ENCODE measurements at regions not wholly inside any gene's neighbourhood (a gene's known extent, or its start where the extent isn't known, plus 50 kb on each side); places are given as distances from the start of the nearest gene placed in this dataset.

GRCh38 chr2:238713198-238713826, 134.6 kb upstream of the TWIST2 start:
- WGBS (ENCODE audit: insufficient coverage) = 90% methylated on average over 6 of the region's 6 CpGs
- Mint-ChIP-seq H3K36me3 (no peaks in the 10 kb centered on the region), H3K4me1 (no peaks in the 10 kb centered on the region), H3K4me3 (no peak overlapping the region), H3K27ac (no peak overlapping the region), H3K9me3 (peaks cover 0 to 2% (median 0%) of the 10 kb centered on the region in 7 donors), H3K27me3 (ENCODE audit: low read depth in 3 of 3) (peaks cover 5 to 22% (median 22%) of the 10 kb centered on the region in 3 donors)
- intact Hi-C loops (cut with micrococcal nuclease) = no loop called here
- H2AFZ ChIP-seq (ENCODE audit: insufficient read depth, low read depth, low read length, poor library complexity, severe bottlenecking) = no peak overlapping the region
- TF ChIP-seq CTCF (IDR thresholded peaks at IDR 0.05) = no peak
- no peak for DNase-seq
- no peak overlapping the region for H3K4me3 ChIP-seq (replicated peaks in 1 of 3; ENCODE audit: low read depth in 2 of 3, low read length in 3 of 3)
- no peaks in the 10 kb centered on the region for H3K36me3 ChIP-seq (replicated peaks in 1 of 2; ENCODE audit: control insufficient read depth in 1 of 2, insufficient read depth in 2 of 2, low read length in 2 of 2)
- H3K79me2 ChIP-seq (ENCODE audit: insufficient read depth, low read length) = no peaks in the 10 kb centered on the region
- no peaks in the 10 kb centered on the region for H4K20me1 ChIP-seq (ENCODE audit: insufficient read depth, low read length)
- peaks cover 8 to 14% of the 10 kb centered on the region in 2 donors for H3K27me3 ChIP-seq (ENCODE audit: control insufficient read depth in 2 of 2, insufficient read depth in 2 of 2, low read length in 2 of 2)
- H3K27ac ChIP-seq (ENCODE audit: low read depth in 1 of 2, low read length in 2 of 2) = no peak overlapping the region
- H3K9ac ChIP-seq (ENCODE audit: insufficient read depth, low read length, poor library complexity, severe bottlenecking) = no peak overlapping the region
- no peaks in the 10 kb centered on the region for H3K9me3 ChIP-seq (replicated peaks in 1 of 2; ENCODE audit: control insufficient read depth in 1 of 2, insufficient read depth in 1 of 2, low read length in 2 of 2)
- no peak overlapping the region for H3K4me2 ChIP-seq (replicated peaks; ENCODE audit: extremely low read depth, low read length, poor library complexity, severe bottlenecking)
- H3K4me1 ChIP-seq (ENCODE audit: control insufficient read depth in 1 of 2, insufficient read depth in 2 of 2, low read length in 2 of 2) = no peaks in the 10 kb centered on the region

- WGBS (ENCODE audit: insufficient coverage) = 79% methylated on average over 9 of the region's 9 CpGs
- Mint-ChIP-seq H3K27ac (no peak overlapping the region), H3K4me1 (no peaks in the 10 kb centered on the region), H3K27me3 (ENCODE audit: low read depth in 3 of 3) (peaks cover 5 to 19% (median 16%) of the 10 kb centered on the region in 3 donors), H3K36me3 (no peaks in the 10 kb centered on the region), H3K9me3 (peaks cover 0 to 2% (median 0%) of the 10 kb centered on the region in 7 donors), H3K4me3 (no peak overlapping the region)
- no peaks in the 10 kb centered on the region for H3K79me2 ChIP-seq (ENCODE audit: insufficient read depth, low read length)
- H3K27me3 ChIP-seq (ENCODE audit: control insufficient read depth in 2 of 2, insufficient read depth in 2 of 2, low read length in 2 of 2) = peaks cover 8 to 10% of the 10 kb centered on the region in 2 donors
- no peak overlapping the region for H2AFZ ChIP-seq (ENCODE audit: insufficient read depth, low read depth, low read length, poor library complexity, severe bottlenecking)
- no peak overlapping the region for H3K27ac ChIP-seq (ENCODE audit: low read depth in 1 of 2, low read length in 2 of 2)
- no peak overlapping the region for H3K9ac ChIP-seq (ENCODE audit: insufficient read depth, low read length, poor library complexity, severe bottlenecking)
- TF ChIP-seq CTCF (IDR thresholded peaks at IDR 0.05) = no peak
- H3K4me1 ChIP-seq (ENCODE audit: control insufficient read depth in 1 of 2, insufficient read depth in 2 of 2, low read length in 2 of 2) = no peaks in the 10 kb centered on the region
- intact Hi-C loops (cut with micrococcal nuclease) = no loop called here
- no peak for DNase-seq
- H3K9me3 ChIP-seq (replicated peaks in 1 of 2; ENCODE audit: control insufficient read depth in 1 of 2, insufficient read depth in 1 of 2, low read length in 2 of 2) = no peaks in the 10 kb centered on the region
- H3K36me3 ChIP-seq (replicated peaks in 1 of 2; ENCODE audit: control insufficient read depth in 1 of 2, insufficient read depth in 2 of 2, low read length in 2 of 2) = no peaks in the 10 kb centered on the region
- no peaks in the 10 kb centered on the region for H4K20me1 ChIP-seq (ENCODE audit: insufficient read depth, low read length)
- H3K4me3 ChIP-seq (replicated peaks in 1 of 3; ENCODE audit: low read depth in 2 of 3, low read length in 3 of 3) = no peak overlapping the region
- H3K4me2 ChIP-seq (replicated peaks; ENCODE audit: extremely low read depth, low read length, poor library complexity, severe bottlenecking) = no peak overlapping the region
Measured at GRCh38 chr2:238714038-238714528, 133.8 kb upstream of the TWIST2 start.

Data from CD14-positive monocyte (primary cell).